LHCN-M2 (cell line): ENCODE measurements at regions not wholly inside any gene's neighbourhood (a gene's known extent, or its start where the extent isn't known, plus 50 kb on each side); places are given as distances from the start of the nearest gene placed in this dataset.
"Not testable (repeated sequence)": the region's sequence is repeated elsewhere in the genome, so short reads cannot be mapped to it uniquely, and the experiment has no call there.

Experiments used
- DNase-seq: peaks from one replicate; pipeline ENCODE4 v3.0.0-alpha.2; 2012; ENCODE audit warnings: low read depth

DNA sequence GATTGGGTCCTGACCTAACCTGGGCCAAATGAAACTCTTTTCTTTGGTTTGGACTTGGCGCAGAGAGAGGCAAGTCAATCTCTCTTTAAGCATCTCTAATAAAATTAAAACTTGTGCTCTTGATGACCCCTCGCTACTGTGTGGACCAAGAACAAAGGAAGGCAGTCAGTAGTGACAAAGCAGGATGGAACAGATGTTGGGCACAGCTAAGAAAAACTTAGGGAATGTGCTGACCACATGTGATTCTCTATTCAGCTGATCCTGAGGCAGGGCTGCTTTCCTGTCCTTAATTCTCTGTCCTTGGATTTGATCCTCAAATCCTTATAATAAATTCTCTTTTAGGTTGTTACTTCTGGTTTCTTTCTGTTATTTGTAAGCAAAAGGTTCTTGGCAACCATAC, 259.9 kb downstream of the ZIC1 start:
- peak; percentile 41 for DNase-seq

DNA sequence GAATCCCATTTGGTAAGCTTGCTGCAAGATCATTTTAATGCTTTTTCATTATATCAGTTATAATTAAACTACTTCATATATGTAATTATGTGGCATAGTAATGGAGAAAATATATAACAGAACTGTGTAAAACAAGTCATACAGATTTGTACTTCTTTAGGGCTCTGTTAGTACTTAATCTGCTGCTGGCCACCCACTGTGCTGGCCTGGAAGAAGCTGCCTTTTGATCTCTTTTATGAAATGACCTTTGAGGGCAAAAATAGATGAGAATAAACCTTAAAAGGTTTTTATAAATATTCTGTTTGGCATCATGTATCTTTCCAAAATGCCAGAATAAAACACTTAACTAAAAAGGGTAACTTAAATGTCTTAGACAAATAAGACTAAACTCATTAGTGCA, 262.9 kb downstream of the ZIC1 start:
- DNase-seq = no peak

DNA sequence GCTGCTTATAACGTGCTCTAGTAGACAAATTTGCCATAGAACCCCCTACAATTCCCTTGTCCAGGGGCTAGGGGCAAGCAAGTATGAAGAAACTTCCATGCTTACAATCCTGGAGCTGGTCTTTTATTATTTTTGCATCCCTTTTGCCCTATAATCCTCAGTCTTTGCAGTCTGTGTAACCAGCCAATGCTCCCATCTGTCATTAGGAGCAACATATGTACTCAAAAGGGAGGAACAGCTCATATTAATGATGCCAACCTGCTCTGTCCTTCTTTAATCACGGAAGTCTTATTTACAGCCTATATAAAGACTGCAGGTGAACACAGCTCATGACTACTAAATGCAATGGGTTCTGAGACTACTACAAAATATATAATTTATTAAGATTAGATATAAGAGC, 263.3 kb downstream of the ZIC1 start:
- DNase-seq = no peak

DNA sequence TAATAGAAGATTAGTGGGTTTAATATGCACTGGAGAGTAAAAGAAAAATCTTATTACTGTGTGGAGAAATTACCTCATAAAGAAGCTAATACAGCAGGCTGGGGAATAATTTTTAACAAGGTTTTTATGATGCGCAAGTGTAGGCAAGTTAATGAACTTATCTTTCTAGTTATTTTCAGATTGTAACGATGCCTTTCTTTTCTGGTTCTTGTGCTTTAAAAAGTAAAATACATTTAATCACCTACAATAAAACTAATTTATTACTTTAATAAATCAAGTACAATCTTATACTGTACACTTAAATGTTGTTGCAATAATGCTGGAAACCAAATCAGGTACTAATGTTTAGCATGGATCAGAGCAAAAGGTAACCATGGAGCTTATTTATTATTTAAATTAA, 266.6 kb downstream of the ZIC1 start:
- no peak for DNase-seq

DNA sequence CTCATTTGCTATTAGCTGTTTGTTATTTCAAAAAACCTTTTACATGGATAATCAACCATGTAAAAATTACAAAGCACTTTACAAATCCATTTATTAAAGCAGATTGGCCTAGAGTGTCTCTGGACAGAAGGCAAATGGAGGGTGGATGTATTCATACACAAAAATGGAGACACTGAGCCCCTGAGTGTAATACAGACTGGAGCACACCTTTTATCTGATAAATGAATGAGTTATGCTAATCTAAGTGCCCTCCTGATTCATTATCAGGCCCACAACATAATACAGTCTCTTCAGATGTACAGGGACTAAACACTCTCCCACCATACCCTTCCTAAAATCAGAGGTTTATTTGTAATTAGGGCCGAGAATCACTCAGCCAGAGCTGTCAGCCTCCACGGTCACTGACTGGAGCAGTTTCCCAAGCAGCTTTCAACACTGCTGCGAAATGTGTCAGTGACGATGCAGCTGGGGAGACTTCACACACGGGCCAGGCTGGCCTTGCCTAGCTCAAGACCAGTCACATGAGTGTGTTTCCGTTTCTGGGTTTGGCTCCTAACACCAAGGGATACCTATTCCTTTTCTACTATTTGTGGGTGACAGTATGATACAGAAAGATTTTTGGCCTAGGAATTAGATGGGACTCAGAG, 271.8 kb downstream of the ZIC1 start:
- DNase-seq = peak; percentile 22

DNA sequence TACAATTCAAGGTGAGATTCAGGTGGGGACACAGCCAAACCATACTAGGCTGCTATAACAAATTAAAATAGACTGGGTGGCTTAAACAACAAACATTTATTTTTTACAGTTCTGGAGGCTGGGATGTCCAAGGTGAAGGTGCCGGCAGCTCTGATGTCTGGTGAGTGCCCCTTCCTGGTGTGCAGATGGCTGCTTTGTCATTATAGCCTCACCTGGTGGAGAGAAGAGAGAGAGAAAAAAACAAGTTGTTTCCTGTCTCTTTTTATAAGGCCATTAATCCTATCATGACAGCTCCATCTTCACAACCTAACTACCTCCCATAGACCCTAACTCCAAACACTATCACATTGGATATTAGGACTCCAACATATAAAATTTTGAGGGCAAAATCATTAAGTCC, 279.7 kb downstream of the ZIC1 start:
- no peak for DNase-seq

DNA sequence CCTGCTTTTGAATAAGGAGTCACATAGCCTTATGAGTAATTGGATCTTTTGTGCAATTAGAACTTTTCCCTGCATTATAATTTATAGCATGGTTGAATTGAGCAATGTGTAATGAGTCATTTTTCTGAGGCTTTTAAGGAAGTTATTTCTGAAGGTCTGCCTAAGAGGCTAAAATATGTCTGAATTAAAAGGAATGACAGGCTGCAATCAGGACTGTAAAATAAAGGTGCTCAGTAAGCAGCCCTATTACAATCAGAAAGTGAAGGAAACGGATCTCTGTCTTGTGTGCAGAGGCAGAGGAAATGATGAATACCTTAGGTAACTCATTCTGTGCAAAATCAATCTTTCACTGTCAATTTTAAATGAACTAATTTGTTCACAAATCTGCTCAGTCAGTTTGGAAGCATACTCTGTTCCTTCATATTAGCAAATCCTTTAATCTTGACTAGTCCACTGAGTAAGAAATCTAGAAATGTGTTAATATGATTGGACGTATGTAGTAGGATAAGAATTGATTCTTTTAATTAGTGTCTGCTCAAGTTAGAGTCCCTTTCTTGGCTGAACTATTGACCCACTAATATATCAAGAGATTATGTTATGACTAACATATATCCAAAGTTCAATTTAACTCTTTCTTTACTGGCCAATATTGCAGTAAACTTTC, 290.1 kb downstream of the ZIC1 start:
- DNase-seq = peak; percentile 71

DNA sequence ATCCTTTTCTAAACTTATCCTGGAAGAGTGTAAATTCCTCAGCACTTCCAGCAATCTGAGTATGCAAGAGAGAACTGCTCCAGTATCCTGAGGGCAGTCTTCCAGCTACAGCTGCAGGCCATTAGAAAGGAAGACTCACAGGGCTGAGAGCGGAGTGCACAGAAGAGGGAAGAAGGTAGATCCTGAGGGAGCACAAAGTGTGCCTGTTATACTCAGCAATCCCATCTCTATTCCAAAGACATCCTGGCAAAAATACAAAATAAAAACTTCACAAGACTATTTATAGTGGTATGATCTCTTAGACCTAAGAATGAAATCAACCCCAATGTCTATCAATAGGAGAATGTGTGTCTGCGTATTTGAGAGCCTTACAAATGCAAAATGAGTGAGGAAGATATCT, 292.0 kb downstream of the ZIC1 start:
- no peak for DNase-seq

DNA sequence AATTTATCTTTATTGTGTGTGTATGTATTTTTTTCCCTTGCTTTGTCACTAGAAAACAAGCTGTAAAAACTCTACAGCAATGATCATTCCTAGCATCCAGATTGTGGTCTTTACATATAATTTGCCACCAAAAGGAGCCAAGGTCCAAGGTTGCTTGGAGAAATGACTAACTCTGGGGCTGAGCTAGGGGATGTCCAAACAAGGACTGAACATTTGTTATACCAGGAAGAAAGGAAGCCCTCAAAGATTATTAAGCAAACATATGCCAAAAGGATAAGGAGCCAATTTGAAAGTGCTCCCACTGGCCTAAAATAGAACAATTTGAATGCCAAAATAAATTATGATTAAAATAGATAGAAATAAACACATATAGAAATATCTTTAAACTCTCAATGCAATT, 293.3 kb downstream of the ZIC1 start:
- DNase-seq = peak; percentile 29

DNA sequence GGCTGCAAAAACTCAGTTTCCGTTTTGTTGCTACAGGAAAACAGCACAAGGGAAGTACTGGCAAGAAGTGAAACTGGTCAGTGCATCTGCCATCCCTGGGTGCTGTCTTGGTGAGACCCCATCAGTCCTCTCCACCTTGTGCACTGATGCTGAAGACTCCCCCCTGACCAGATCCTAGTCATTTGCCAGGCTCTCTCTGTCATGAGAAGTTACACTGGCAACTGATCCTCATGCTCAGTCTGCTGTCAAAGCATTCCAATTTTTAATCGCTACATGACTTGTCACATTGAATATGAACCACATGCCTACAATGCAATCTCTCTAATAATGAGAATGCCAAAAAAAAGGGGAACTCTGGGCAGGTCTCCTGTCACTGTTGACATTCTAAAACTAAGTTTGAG, 296.5 kb downstream of the ZIC1 start:
- DNase-seq = no peak

DNA sequence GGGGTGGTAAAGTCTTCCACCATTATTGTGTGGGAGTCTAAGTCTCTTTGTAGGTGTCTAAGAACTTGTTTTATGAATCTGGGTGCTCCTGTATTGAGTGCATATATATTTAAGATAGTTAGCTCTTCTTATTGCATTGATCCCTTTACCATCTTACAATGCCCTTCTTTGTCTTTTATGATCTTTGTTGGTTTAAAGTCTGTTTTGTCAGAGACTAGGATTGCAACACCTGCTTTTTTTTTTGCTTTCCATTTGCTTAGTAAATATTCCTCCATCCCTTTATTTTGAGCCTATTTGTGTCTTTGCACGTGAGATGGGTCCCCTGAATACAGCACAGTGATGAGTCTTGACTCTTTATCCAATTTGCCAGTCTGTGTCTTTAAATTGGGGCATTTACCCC, 301.6 kb downstream of the ZIC1 start:
- not testable (repeated sequence) for DNase-seq

DNA sequence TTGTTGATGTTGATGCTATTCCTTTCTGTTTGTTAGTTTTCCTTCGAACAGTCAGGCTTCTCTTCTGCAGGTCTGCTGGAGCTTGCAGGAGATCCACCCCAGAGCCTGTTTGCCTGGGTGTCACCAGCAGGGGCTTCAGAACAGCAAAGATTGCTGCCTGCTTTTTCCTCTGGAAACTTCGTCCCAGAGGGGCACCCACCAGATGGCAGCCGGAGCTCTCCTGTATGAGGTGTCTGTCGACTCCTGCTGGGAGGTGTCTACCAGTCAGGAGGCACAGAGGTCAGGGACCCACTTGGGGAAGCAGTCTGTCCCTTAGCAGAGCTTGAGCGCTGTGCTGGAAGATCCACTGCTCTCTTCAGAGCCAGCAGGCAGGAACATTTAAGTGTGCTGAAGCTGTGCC, 303.2 kb downstream of the ZIC1 start:
- DNase-seq = no peak

DNA sequence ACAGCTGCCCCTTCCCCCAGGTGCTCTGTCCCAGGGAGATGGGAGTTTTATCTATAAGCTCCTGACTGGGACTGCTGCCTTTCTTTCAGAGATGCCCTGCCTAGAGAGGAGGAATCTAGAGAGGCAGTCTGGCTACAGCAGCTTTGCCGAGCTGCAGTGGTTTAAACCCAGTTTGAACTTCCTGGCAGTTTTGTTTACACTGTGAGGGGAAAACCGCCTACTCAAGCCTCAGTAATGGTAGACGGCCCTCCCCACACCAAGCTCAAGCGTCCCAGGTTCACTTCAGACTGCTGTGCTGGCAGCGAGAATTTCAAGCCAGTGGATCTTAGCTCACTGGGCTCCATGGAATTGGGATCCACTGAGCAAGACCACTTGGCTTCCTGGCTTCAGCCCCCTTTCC, 303.6 kb downstream of the ZIC1 start:
- not testable (repeated sequence) for DNase-seq

DNA sequence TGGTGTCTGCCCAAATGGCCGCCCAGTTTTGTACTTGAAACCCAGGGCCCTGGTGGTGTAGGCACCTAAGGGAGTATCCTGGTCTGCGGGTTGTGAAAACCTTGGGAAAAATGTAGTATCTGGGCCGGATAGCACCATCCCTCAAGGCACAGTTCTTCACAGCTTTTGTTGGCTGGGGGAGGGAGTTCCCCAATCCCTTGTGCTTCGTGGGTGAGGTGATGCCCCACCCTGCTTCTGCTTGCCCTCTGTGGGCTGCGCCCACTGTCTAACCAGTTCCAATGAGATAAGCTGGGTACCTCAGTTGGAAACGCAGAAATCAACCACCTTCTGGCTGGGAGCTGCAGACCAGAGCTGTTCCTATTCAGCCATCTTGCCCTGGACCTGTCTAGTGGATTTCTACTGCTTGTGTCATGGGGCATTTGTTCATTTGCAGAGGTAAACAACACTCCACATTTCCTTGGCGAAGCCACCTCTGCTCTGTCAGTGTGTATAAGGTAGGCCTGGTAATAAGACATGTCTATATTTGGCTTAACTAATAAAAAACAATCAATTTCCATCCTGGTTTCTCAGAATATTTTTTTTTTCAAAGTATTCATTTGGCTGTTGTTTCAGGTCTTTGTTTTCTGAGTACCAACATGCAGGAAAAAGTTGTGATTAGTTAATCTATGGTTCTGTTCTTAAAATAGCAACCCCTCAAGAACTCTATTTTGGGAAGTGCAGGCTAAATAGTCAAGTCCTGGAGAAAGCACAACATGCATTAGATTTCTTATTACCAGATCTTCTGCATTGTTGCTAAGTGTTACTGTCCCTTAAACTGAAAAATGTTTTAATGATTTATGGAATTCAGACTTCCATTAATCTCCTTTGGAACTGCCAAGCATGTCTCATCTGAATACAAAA, 304.3 kb downstream of the ZIC1 start:
- DNase-seq = no peak

DNA sequence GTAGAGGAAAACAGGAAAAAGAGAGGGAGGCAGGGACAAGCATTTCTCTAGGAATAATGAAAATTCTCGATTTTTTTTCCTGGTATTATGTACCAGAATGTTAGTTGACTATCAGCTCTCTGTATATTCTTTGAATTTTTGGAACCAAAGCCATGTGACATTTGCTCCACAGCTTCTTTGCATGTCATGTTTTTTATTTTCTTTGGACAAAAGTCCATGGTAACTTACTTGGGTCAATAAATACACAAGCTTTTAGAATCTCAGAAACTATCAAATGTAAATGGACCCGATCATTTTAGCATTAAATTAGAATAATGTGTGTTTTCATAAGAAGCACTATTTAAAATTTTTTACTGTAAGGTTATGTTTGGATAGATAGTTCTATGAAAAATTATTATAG, 320.5 kb downstream of the ZIC1 start:
- DNase-seq = no peak

DNA sequence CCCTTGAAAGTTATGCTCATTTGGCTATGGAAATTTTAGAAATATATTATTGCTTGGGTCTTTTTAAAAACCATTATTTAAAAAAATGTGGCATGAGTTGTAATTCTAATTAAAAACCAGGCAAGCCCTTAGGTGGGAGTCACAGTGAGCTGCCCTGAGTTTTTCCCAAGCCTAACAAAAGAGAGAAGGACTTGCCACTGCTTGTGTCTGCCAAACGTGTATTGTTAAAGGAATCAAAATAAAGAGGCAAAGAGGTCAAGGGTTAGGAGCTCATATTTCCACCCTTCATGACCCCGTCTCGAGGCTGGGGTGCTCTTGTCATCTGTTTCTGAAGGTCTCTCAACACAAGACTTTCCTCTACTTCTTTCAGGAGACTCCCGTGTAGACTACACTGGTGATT, 321.1 kb downstream of the ZIC1 start:
- DNase-seq = no peak

DNA sequence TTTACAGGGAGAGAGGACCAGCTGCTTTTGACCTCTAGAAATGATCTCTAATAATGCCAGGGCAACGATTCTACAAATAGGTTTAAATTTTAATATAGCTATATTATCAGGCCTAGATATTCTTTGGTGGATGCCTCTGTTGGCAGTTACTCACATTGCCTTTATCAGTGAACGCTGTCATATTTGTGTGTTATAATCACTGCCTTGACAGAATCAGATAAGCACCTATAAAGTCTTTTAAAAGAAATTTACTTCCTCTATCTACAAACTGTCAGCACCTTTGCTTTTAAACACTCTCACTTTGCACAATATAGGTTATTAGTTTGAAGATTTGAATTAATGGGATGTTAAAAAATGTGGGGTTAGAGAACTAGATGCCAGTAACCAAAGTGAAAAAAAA, 324.1 kb downstream of the ZIC1 start:
- no peak for DNase-seq

DNA sequence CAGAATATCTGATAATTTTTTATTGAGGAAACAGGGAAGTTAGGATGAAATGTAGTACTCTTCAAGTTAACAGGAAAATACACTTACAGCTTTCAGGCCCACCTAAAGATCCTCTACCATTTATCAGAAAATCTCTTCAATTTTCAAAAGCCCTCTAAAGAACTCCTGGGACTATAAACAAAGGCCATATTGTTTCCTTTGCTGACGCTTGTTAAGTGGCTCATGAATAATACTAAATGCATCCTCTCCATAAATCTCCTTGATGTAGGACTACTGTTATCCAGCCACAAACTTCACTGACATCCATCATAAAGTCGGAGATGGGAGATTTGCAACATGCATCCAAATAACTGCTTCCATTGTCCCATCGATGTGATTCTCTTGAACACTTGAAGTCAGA, 326.5 kb downstream of the ZIC1 start:
- no peak for DNase-seq

DNA sequence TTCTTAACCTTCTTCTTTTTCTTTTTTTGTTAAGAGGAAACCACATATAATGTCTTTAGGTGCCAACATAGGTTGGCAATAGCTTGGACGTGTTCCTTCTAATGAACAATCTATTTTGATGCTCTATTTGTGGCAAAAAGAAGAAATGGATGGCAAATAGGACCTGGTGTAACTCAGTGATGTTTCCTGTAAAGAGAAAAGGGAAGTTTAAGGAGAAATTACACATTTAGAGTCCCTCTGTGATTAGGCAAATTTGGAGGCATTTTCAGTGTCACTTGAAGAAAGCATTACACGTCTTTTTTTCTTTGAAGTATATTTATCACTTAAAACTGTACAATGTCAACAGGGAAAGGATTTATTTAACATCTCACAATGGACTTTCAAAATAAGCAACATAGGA, 327.1 kb downstream of the ZIC1 start:
- no peak for DNase-seq

DNA sequence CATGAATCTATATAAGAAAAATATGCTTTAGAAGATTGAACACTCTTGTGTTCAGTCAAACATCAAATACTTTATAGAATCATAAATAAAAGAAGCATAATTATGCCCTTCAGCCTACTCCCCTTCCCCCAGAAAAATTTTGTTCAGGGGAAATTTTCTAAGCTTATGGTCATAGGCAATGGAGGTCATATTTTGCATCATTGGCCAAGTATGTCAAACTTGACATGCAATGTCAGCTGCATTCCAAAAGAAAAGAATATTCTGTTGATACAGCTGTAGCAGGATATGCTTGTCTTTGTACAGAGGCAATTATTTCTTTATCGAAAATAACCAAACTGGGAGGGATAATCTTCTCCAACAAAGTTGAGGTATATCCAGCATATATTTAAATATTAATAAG, 328.2 kb downstream of the ZIC1 start:
- DNase-seq = peak; percentile 86

DNA sequence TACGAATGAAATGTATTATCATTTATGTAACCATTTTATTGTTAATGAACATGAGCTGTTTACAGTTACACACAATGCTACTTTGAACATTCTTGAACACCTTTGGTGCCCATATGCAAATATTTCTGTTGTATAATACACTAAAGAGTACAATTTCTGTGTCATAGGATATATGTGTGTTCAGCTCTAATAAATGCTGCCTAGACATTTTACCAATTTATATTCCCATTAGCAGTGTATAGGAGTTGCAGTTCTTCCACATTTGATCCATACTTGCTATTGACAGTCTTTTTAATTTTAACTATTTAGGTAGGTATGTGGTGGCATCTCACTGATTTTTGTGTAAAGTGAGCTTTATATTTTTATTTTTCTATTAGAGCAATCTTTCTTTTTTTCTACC, 331.8 kb downstream of the ZIC1 start:
- no peak for DNase-seq

DNA sequence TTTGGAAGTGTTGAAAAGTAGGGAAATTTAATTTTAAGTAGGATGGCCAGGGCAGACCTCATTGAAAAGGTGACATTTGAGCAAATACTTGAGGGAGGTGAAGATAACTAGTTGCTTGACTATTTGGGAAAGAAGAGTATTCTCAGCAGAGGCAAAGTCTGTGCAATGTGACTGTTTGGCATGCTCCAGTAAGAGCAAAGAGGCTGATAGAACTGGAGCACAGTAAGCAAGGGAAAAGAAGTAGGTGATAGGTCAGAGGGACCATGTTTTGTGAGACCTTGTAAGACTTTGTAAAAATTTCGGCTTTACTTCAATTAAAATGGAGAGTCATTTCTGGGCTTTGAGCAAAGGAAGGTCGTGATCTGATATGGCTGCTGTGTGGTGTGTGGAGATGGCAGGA, 335.8 kb downstream of the ZIC1 start:
- no peak for DNase-seq

DNA sequence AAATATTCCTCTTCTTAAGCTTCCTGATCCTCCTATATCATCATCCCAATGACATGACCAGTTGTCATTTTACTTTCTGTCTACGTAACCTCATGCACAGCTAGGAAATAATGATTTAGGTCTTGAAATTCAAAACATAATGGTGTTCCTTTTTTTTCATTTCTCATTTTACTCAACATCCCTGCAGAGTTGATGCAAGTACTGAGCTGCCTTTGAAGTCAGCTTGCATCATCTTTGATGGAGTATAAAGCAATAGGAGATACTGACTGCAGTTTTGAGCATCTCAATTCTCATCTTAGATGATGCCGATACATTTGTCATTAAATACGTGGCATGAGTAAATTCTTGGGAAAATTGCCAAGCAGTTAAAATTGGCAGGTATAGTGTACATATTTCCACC, 346.1 kb downstream of the ZIC1 start:
- DNase-seq = no peak
